ENCODE measurements at regions not wholly inside any gene's neighbourhood (a gene's known extent, or its start where the extent isn't known, plus 50 kb on each side); places are given as distances from the start of the nearest gene placed in this dataset.

GRCh38 chr4:58611012-58611411, 1500.8 kb upstream of the IGFBP7 start:
- H3K27me3 ChIP-seq (ENCODE audit: control insufficient read depth in 1 of 2, insufficient read depth in 2 of 2, low read length in 2 of 2) = no peaks in the 10 kb centered on the region
- H3K79me2 ChIP-seq (ENCODE audit: insufficient read depth, low read length) = no peaks in the 10 kb centered on the region
- no peaks in the 10 kb centered on the region for H3K4me1 ChIP-seq (ENCODE audit: insufficient read depth, low read length)
- DNase-seq (ENCODE audit: low spot score) (no peak), FAIRE-seq (no peak), ATAC-seq (no peak)
- TF ChIP-seq NFKBIZ (CRISPR knock-in tag; IDR thresholded peaks at IDR 0.05) = no peak
- no peak for TF ChIP-seq ZBTB43 (CRISPR knock-in tag; conservative IDR thresholded peaks at IDR 0.05)
- no peak for TF ChIP-seq CREB3 (CRISPR knock-in tag; IDR thresholded peaks at IDR 0.05)
- TF ChIP-seq ZC3H13 (CRISPR knock-in tag; IDR thresholded peaks at IDR 0.05) = no peak
- no peak for TF ChIP-seq MED1 (CRISPR knock-in tag; IDR thresholded peaks at IDR 0.05)
- no peak for TF ChIP-seq SP140L (CRISPR knock-in tag; IDR thresholded peaks at IDR 0.05; ENCODE audit: borderline replicate concordance)
- no peak for TF ChIP-seq ZNF484 (CRISPR knock-in tag; IDR thresholded peaks at IDR 0.05; ENCODE audit: borderline replicate concordance, low read depth)
- no peak for TF ChIP-seq CAMTA2 (CRISPR knock-in tag; IDR thresholded peaks at IDR 0.05; ENCODE audit: borderline replicate concordance)
- no peak for TF ChIP-seq ZNF615 (CRISPR knock-in tag; IDR thresholded peaks at IDR 0.05; ENCODE audit: borderline replicate concordance)
- TF ChIP-seq, protein P1, sequence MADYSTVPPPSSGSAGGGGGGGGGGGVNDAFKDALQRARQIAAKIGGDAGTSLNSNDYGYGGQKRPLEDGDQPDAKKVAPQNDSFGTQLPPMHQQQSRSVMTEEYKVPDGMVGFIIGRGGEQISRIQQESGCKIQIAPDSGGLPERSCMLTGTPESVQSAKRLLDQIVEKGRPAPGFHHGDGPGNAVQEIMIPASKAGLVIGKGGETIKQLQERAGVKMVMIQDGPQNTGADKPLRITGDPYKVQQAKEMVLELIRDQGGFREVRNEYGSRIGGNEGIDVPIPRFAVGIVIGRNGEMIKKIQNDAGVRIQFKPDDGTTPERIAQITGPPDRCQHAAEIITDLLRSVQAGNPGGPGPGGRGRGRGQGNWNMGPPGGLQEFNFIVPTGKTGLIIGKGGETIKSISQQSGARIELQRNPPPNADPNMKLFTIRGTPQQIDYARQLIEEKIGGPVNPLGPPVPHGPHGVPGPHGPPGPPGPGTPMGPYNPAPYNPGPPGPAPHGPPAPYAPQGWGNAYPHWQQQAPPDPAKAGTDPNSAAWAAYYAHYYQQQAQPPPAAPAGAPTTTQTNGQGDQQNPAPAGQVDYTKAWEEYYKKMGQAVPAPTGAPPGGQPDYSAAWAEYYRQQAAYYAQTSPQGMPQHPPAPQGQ (CRISPR knock-in tag; IDR thresholded peaks at IDR 0.05; ENCODE audit: borderline replicate concordance) = no peak
- no peak for TF ChIP-seq ZNF709 (CRISPR knock-in tag; IDR thresholded peaks at IDR 0.05)
- TF ChIP-seq ZNF850 (CRISPR knock-in tag; conservative IDR thresholded peaks at IDR 0.05) = no peak
- no peak for TF ChIP-seq ZNF589 (CRISPR knock-in tag; conservative IDR thresholded peaks at IDR 0.05)
- no peak for TF ChIP-seq FOXP4 (CRISPR knock-in tag; IDR thresholded peaks at IDR 0.05)
- no peak for TF ChIP-seq MLXIP (CRISPR knock-in tag; IDR thresholded peaks at IDR 0.05; ENCODE audit: borderline replicate concordance)
- TF ChIP-seq ZNF878 (CRISPR knock-in tag; IDR thresholded peaks at IDR 0.05) = no peak
- TF ChIP-seq KMT2B (CRISPR knock-in tag; IDR thresholded peaks at IDR 0.05) = no peak
- POLR2A ChIA-PET = no interaction called here
- H3K9ac ChIP-seq (ENCODE audit: insufficient read depth, low read depth, low read length) = no peak overlapping the region
- H4K20me1 ChIP-seq (ENCODE audit: insufficient read depth, low read length) = no peaks in the 10 kb centered on the region
- 0% methylated on average over 1 of the region's 1 CpG for WGBS (ENCODE audit: low lambda C conversion rate)
- no peak overlapping the region for H3K4me3 ChIP-seq (replicated peaks in 1 of 3; ENCODE audit: insufficient read depth in 1 of 3, low read depth in 2 of 3, low read length in 3 of 3)
- in situ Hi-C loops (cut with HindIII; ENCODE audit: extremely low pct_ligation_motif_present, low pct_unique_long_range_greater_than_20kb) (no loop called here), intact Hi-C loops (cut with micrococcal nuclease; ENCODE audit: unreplicated experiment) (no loop called here)
- H3K36me3 ChIP-seq (replicated peaks in 1 of 2; ENCODE audit: control insufficient read depth in 1 of 2, insufficient read depth in 2 of 2, low read length in 2 of 2) = no peaks in the 10 kb centered on the region
- no peak overlapping the region for H3K27ac ChIP-seq (ENCODE audit: extremely low read length, insufficient read depth, low read length)
- no peak overlapping the region for H3K4me2 ChIP-seq (ENCODE audit: low read depth, low read length)
- no peak overlapping the region for H2AFZ ChIP-seq (ENCODE audit: low read length)
- peaks cover 37% of the 10 kb centered on the region for H3K9me3 ChIP-seq (ENCODE audit: low read length)
- CTCF ChIA-PET (ENCODE audit: low intra/inter-chr PET ratio, low total read pairs) = no interaction called here
- no TSS peak for BruUV-seq (replicated peaks)

Measured in HepG2 (cell line).